Fibroblast of skin of left biceps (primary cell): ENCODE measurements at regions not wholly inside any gene's neighbourhood (a gene's known extent, or its start where the extent isn't known, plus 50 kb on each side); places are given as distances from the start of the nearest gene placed in this dataset.
A peak's percentile ranks its signal among the peaks of the same experiment; 100 is the strongest.
"Not testable (repeated sequence)": the region's sequence is repeated elsewhere in the genome, so short reads cannot be mapped to it uniquely, and the experiment has no call there.

Source experiments
- DNase-seq, 2 experiments: peaks; one replicate each; pipeline ENCODE4 v3.0.0-alpha.2; 2013; ENCODE audit warnings: low read depth in 2 of 2

DNA sequence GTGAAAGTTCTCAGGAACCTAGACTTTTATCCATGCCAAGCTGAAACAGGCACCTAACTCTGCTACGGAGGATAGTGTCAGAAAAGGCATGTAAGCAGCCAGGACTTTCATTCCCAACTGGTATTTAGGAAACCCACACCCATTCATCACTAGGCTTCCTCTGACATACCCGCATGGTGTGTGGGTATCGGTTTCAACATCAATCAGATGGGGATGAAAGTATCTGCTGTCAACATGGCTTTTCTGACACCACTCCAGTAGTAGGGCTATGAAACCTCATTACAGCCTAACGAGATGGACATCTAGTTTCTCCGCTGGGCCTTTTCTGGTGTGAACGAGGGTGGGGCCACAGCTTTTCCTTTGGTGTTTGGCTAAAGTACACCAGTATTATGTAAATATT, 1178.3 kb downstream of the CDH11 start:
- no peak for DNase-seq

DNA sequence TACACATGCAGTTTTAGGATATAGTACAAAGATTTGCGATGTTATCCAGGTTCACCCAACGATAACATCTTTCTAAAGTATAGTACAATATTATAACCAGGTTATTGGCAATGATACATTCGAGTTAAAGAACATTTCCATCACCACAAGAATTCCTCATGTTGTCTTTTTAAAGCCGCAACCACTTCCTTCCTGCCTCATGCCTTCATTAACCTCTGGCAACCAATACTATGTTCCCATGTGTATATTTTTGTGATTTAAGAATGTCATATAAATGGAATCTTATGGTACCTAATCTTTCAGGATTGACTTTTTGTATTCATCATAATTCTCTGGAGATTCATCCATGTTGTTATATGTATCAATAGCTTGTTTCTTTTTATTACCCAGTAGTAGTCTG, 1183.2 kb downstream of the CDH11 start:
- DNase-seq: peak; percentile 36 to 47

DNA sequence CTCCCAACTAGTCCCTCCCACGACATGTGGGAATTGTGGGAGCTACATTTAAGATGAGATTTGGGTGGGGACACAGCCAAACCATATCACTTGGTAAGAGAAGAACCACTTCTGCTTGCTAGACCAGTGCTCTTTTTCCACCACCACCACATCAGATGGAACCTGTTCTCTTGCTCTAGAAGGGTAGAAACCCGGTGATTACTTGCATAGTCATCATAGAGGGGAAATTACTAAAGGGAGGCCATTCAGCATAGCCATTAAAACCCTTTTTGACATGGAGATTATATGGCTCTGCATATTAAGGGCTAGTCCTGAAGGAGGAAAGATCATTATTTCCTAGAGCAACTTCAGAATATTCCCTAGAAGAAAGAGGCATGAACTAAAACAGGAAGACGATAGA, 1188.0 kb downstream of the CDH11 start:
- DNase-seq: no peak

DNA sequence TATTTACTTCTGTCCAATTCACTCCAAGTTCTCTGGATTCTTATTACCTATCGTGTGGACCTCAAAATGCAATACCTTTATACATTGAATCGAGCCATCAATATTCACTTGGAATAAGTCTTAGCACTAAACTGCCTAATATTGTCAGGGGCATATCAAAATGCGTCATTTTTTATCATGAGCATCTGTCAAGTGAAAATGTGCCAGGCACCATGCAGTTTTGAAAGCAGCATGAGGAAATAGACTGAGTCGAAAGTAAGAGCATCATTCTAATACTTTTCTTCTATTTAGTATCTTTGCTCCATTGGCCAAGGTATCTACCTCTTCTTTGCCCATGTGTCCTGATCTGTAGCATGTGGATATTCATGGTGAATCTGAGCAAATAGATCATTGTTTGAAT, 1193.4 kb downstream of the CDH11 start:
- no peak for DNase-seq

DNA sequence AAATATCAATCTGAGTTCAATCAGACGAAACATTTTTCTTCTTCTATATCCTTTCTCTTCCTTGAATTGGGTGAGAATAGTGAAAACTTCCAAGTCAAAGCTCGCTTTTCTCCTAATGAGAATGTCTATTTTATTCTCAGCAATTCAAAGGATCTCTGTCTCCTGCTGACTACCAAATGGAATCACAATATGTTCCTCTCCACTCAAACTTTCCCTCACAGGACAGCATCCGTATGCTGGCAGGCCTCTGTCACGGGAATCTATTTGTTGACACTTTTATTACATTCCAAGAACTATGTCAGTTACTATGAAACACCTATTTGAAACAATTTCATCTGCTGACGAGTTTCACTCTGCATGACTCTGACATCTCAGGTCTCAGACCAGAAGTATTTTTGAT, 1196.6 kb downstream of the CDH11 start:
- no peak for DNase-seq

DNA sequence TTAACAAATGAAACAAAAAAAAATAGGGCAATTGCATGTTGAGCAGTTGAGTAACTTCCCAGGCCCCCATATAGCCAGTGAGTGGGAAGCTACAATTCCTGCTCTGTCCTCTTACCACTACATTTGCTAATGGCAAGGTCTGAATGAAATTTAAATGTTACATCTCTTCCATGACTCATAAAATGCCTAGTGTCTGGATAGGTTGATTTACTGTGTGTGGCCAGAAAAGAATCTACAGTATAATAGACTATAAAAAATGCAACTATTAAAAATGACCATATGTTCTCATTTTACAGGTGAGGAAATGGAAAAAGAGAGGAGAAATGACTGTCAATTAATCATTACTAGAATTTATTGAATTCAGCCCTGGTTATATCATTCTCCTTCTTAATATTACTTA, 1199.3 kb downstream of the CDH11 start:
- DNase-seq: peak; percentile 72 to 79

DNA sequence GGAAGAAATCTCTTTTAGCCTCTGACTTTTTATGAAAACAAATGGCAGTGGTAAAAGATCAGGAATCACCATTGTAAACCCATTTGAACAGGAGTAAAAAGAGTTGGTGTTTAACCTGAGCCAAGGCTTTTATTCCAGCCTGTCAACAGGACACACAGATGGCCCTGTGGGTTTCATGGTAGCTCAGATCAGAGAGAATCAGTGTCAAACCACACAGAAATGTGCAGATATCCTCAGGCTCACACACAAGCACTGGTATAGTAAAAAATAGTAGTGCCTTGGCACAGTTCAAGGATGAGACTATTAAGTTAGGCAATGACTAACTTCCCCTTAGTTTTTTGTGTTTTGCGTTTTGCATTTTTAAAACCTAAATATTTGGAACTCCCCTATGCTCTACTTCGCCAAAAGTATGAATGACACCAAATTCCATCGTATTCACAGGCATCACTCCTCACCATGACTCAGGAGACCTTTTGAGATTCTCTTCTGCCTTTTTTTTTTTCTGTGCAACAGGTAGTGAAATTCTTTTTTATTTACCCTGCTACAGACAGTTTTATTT, 1200.0 kb downstream of the CDH11 start:
- DNase-seq: peak; percentile 24 to 26

DNA sequence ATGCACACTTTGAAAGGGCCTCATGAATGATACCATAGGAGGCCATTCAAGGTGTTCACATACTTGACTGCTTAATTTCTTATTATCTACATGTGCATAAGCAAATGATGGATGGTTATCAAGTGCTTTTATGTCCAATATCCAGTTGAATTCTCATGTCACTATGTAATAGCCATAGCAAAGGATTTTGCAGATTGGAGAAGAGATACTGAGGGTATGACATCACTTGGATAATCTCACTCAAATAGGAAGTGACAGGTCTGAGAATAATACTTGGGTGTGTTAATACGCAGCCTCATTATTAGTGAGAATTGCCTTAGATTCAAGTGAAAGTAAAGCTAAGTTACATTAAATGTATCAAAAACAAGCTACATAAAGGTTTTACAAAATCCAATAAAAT, 1208.6 kb downstream of the CDH11 start:
- DNase-seq: no peak

DNA sequence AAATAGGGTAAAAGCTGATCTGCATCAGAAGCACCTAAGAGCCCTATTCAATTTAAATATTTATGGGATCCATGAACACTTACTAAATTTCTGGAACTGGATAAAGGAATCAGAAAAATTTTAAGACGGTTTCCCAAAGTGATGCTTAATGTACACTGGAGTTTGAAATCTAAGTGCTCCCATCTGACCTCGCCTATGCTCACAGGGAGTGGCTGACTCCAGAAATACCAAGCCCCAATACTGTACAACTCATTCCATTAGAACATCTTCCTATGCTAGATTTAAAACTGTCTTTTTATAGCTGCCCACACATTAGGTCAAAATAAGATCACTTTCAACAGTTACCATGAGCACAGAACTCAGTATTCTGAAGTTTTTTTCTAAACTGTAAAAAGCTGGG, 1214.6 kb downstream of the CDH11 start:
- DNase-seq: no peak

DNA sequence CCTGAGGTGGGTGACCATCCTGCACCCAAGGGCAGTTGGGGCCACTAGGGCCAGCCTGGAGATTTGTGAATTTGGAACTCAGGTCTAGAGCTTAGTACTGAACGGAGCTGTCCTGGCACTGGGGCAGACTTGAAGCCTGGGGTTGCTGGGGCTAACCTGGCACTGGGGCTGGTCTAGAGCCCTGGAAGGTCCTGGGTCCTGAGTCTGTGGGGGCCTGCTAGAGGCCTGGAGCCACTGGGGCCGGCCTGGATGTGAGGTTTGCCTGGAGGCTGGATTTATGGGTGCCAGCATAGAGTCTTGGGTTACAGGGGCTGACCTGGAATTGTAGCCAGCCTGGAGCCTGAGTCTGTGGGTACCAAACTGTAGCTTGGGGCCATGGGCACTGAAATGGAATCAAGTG, 1216.9 kb downstream of the CDH11 start:
- DNase-seq: no peak

DNA sequence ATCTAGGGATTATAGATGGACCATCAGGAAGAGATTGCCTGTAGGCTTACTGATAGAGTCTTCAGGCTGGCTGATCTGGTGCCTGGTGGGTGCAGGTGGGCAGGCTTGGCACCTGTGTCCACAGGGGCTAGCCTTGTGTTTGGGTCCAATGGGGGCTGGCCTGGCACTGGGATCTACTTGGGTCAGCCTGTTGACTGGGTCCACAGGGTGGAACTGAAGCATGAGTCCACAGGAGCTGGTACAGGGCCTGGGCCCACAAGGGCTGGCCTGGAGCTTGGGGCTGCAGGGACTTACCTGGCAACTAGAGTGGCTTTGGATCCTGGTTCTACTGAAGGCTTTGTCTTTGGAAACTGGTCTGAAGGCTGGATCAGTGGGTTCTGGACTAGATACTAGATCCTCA, 1217.7 kb downstream of the CDH11 start:
- no peak for DNase-seq

DNA sequence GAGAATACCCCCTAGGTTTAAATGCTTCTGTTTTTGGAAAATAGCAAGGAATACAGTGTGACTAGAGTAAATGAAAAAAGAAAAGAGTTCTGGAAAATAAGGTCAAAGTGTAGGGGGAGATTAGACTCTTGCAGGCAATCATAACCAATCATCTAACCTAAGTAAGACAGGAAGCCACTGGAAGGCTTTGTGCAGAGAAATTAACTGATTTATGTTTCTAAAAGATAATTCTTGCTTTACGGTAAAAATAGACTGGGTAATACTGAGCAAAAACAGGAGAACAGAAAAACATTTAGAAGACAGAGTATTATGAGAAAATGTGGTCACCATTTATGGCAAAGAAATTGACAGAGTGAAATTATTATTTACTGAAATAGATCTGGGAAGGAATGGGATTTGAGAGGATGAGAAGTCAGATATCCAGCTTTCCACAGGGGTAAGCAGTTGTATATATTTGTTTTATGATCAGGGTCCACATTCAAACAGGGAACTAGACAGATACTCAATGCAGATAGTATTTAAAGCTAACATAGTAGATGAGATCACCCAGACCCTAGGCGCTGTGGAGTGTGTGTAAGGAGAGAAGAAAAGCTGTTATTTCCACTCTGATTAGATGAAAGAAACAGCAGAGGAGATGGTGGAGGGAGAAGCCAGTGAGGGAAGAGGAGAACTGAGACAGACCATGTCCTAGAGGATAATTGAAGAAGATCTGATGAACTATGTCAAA, 1225.3 kb downstream of the CDH11 start:
- no peak for DNase-seq

DNA sequence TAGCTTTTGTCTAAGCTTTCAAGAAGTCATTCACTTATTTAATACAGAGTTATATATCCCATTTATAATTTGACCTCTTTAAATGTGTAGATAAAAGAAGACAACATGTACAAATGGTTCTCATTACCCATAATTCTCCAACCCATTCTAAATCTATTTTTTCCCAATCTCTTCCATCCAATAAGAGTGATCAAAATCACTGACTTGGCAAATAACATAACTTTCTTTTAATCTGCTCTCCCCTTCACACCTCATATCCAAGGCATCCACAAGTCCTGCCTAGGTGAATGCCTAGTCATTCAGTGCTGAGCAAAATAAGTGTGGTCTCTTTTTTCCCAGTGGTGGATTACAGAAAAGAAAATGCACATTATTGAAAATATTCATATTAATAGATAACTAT, 1231.1 kb downstream of the CDH11 start:
- no peak for DNase-seq

DNA sequence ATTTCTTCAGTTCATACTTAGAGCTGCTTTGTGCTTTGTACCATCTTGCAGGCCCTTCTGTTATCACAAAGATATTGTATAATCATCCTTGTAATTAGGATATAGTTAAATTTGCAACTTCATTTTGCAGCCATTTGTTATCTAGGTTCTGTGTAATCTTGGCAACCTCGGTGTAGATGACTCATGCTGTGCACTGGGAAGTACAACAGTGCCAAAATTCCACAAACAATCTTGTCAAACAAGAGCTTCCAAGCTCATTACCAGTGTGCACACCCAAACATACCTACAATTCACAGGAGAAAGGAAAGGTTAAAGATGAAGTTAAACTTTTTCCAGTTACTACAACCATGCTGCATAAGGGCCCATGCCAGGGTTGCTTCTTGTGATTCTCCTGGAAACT, 1231.8 kb downstream of the CDH11 start:
- DNase-seq: peak; percentile 32 to 38

DNA sequence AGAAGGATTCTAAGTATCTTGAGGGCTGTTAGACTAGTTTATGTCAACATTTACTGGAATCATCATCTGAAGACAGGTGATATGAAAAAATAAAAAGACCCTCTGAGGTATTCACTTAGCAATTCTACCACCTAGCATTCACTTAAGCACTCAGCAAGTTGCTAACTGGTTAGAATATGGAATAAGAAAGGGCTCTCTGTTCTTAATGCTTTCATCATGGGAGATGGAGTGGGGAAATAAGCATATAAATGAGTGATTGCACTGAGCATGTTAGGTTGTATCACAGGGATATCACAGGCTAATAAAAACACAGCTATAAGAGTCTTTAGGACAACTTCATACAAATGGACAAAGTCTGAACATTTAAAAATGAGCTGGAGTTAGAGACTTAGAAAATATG, 1238.8 kb downstream of the CDH11 start:
- DNase-seq: no peak

DNA sequence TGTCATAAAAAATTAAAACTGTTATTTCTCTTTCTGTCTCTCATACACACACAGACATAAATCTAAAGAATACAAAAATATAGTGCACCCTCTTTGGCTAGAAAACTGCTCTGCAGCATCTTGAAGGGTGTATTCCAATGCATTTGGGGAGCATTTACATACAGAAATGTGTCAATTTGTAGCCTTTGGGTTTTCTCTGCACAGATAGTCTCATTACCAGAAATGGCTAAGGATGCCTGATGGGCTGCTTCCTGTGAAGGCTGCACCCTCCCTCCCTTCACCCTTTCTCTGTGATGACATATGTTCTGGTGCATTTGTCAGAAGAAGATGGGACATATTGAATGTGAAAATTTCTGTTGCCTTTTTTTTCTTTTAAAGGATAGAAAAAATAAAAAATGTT, 1239.3 kb downstream of the CDH11 start:
- DNase-seq: no peak

DNA sequence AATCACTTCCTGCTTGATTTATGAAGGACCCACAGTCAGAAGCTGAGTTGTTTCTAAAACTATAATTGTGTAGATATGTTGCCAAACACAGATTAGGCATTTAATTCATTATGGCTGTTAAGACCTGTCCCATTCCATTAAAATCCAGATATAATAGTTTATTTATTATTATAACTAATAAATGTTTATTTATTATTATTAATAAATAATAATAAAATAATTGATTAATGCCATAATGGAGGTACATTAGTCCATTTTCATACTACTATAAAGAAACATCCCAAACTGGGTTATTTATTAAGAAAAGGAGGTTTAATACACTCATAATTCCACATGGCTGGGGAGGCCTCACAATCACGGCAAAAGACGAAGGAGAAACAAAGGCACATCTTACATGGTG, 1240.9 kb downstream of the CDH11 start:
- no peak for DNase-seq

DNA sequence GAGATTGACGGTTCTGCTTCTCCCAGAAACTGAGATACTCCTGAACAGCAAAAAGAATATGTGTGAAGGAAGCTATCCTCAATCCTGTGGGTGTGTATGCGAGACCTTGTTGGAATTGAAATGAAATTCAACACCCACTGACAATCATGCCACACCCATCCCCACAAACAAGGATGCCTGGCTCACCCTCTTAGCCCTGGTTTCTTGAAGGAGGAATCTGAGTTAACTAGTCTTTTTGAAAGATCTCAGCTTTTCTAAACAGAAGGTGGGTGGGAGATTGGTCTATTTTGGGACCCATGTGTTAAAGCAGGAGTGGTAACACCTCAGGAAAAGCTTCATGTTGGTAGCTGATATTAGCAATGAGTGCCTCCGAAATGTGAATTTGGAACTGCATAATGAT, 1244.5 kb downstream of the CDH11 start:
- DNase-seq: no peak

DNA sequence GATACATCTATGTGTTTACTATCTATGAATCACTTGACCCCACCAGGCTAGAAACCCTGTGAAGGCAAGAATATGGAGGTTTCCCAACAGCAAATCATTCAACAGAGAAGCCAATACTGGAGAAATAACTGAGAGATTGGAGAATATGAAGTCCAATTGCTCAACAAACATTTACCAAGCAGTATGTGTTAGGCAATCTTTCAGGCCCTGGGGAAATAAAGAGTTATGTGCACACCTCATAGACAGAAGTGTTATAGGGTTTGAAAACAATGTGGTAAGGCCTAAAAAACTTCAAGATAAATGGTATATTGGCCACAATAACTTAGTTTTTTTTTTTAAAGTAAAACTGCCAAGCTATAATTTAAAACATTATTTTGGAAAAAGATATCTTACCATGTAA, 1245.8 kb downstream of the CDH11 start:
- peak; percentile 37 to 40 for DNase-seq

DNA sequence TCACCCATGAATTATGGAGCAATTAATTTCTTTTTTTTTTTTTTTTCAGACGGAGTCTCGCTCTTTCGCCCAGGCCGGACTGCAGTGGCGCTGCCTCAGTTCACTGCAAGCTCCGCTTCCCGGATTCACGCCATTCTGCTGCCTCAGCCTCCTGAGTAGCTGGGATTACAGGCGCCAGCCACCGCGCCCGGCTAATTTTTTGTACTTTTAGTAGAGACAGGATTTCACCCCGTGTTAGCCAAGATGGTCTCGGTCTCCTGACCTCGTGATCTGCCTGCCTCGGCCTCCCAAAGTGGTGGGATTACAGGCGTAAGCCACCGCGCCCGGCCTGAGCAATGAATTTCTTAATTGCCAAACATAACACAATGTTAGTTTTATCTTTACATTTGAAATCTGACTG, 1261.2 kb downstream of the CDH11 start:
- DNase-seq: not testable (repeated sequence)

DNA sequence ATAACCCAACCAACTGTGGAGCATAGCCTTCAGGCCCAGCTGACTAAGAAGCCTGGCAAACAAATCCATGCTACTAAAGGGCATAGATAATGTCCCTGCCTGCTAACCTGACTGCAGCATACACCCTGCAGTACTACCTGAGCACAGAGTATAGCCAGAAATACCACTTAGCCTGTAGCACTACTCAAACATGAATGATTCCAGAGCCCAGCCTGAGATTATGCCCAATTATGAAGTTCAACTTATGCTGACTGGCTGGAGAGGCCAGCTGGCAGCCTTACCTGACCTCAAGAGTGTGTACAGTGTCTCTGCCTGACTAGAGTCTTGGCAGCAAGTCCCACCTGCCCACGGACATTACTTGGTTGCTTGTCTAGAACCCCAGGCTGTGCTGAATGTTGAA, 1265.3 kb downstream of the CDH11 start:
- no peak for DNase-seq

DNA sequence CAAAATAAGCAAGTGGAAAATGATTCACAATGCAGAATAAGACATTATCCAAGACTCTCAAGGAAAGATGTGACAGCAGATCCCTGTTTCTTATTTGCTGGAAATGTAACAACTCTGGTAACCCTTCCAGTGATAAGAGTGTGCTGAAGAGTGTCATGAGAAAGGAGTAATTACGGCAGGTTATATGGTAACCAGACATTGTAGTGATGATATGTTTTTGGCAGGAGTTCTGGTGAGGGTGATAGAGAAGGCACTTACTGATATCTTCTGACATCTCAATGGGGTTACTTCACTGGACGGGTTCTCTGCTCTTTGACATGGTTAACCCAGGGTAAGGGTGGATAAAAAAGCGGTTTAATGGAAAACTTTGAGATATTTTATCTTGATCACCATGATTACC, 1270.9 kb downstream of the CDH11 start:
- no peak for DNase-seq

DNA sequence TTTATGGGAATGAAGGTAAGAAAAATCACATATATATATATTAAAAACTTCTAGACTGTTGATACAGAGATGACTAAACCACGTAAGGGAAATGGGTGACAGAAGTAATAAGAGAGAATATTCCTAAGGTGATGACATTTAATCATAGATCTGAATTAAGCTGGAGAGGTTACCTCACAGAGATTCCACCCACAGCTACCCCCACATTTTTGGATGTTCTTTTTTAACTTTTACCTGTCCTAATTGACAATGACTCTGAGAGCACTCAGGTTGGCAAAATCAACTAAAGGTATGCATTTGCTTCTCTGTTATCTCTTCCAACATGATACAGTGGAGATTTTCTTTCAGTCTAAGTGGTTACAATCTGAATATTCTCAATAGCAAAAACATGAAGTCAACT, 1280.6 kb downstream of the CDH11 start:
- no peak for DNase-seq

DNA sequence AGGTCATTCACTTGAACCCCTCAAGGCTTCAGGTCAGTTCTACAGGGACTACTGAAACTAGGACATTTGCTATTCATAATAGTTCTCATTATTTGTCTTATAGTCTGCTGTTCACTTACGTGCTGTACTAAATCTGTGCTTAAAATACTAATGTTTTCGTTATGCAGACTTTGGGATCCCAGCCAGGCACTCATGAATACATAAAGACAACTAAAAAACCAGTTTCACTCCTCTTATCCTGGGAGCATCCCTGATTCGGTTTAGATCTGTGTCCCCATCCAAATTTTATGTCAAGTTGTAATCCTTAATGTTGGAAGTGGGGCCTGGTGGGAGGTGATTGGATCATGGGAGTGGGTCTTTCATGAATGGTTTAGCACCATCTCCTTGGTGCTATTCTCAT, 1291.8 kb downstream of the CDH11 start:
- no peak for DNase-seq
